Thoracic aorta (tissue), 2 donors: ENCODE measurements at regions not wholly inside any gene's neighbourhood (a gene's known extent, or its start where the extent isn't known, plus 50 kb on each side); places are given as distances from the start of the nearest gene placed in this dataset.

ENCODE experiments used
- ATAC-seq: fragments of 150-250 bp; one replicate; pipeline ENCODE4 v1.8.0; 2017; ENCODE audit warnings: low read depth; ENCODE audit not compliant: insufficient number of reproducible peaks, low FRiP score
- DNase-seq: peaks from one replicate; pipeline ENCODE4 v3.0.0-alpha.2; 2020; ENCODE audit warnings: low spot score
- H3K27ac ChIP-seq, 2 donors: fragments of 200-600 bp; sonication (generic); 1 replicate in 1 of 2; 2 replicates in 1 of 2; pipeline ENCODE4 v1.5.1; 2016; ENCODE audit warnings: mild to moderate bottlenecking in 2 of 2, moderate library complexity in 2 of 2
- H3K27me3 ChIP-seq: fragments of 200-600 bp; sonication (generic); replicated peaks from 2 replicates; pipeline ENCODE4 v1.6.0; 2016; ENCODE audit warnings: mild to moderate bottlenecking; ENCODE audit not compliant: insufficient read depth
- H3K36me3 ChIP-seq: fragments of 200-600 bp; sonication (generic); one replicate; pipeline ENCODE4 v1.5.1; 2016
- H3K4me1 ChIP-seq, 2 donors: fragments of 200-600 bp; sonication (generic); 1 replicate in 1 of 2; 2 replicates in 1 of 2; pipeline versions ENCODE4 v1.5.1 to v1.6.0; 2016; ENCODE audit warnings: low read depth in 2 of 2, mild to moderate bottlenecking in 1 of 2; ENCODE audit not compliant: control insufficient read depth in 1 of 2
- H3K4me3 ChIP-seq: fragments of 200-600 bp; sonication (generic); 2 replicates; pipeline ENCODE4 v1.5.1; 2016; ENCODE audit warnings: mild to moderate bottlenecking
- H3K9me3 ChIP-seq: fragments of 200-600 bp; sonication (generic); 2 replicates; pipeline ENCODE4 v1.5.1; 2016
- CTCF ChIP-seq: fragments of 200-600 bp; sonication (generic); IDR thresholded peaks from one replicate; pipeline ENCODE4 v1.5.1; 2019; ENCODE audit warnings: antibody characterized with exemption

- no peak for DNase-seq
- H3K36me3 ChIP-seq, result no peaks in the 10 kb centered on the region
- no peak for TF ChIP-seq CTCF
- no peak overlapping the region for H3K4me3 ChIP-seq
- H3K27ac ChIP-seq, result no peak overlapping the region
- H3K9me3 ChIP-seq, result no peaks in the 10 kb centered on the region
- ATAC-seq, result no peak
- H3K27me3 ChIP-seq, result no peaks in the 10 kb centered on the region
- H3K4me1 ChIP-seq, result no peaks in the 10 kb centered on the region
Measured at GRCh38 chr12:116498471-116498870, 60.7 kb upstream of the MAP1LC3B2 start.

DNA sequence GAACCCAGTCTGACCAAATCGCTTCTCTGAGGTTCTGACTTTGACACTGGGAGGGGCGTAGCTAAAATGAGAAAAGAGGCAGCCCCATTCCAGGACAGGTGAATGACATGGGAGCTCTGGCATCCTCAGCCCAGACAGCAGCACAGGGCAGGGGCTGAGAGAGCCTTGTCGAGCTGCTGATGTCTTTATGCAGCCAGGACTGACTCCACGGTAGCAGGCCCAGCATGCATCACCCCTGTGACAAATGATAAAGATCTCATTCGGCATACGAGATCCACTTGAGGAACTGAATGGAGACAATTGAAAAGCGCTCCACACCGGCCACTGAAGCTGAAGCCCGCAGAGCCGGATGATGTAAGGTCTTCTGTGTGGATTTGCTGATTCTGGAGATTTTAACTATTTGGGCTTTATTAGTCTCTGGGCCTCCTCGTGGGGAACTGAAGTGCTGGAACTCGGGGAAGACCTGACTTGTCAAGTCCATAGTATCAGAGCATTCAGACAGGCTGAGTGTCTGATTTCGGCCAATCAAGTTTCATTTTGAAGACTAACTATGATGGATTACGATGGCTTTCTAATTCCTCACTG, 56.9 kb upstream of the MAP1LC3B2 start:
- Histone ChIP-seq H3K36me3 (no peaks in the 10 kb centered on the region), H3K27me3 (no peaks in the 10 kb centered on the region), H3K9me3 (no peaks in the 10 kb centered on the region), H3K4me3 (no peak overlapping the region), H3K4me1 (no peaks in the 10 kb centered on the region), H3K27ac (no peak overlapping the region)
- TF ChIP-seq CTCF, result no peak
- DNase-seq, result no peak
- no peak for ATAC-seq

GRCh38 chr12:116502989-116503496, 56.1 kb upstream of the MAP1LC3B2 start:
- Histone ChIP-seq H3K36me3 (no peaks in the 10 kb centered on the region), H3K9me3 (no peaks in the 10 kb centered on the region), H3K27me3 (no peaks in the 10 kb centered on the region), H3K4me3 (no peak overlapping the region), H3K27ac (no peak overlapping the region), H3K4me1 (peaks cover 0 to 4% of the 10 kb centered on the region in 2 donors)
- DNase-seq (no peak), ATAC-seq (no peak)
- no peak for TF ChIP-seq CTCF

DNA sequence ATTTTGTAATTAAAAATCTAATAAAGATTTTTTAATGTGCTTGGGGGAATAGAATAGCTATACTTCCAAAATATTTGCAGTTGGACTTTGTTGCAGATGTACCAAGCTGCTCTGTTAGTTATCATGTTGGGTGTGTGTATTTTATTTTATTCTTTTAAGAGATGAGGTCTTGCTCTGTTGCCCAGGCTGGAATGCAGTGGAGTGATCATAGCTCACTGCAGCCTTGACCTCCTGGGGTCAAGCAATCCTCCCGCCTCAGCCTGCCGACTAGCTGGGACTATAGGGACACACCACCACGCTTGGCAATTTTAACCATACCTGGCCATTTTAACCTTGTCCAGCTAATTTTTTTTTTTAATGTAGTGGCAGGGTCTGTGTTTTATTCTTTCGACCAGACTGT, 54.7 kb upstream of the MAP1LC3B2 start:
- H3K27me3 ChIP-seq, result no peaks in the 10 kb centered on the region
- no peak for ATAC-seq

GRCh38 chr12:116506697-116507064, 52.5 kb upstream of the MAP1LC3B2 start:
- Histone ChIP-seq H3K9me3 (no peaks in the 10 kb centered on the region), H3K27me3 (no peaks in the 10 kb centered on the region), H3K27ac (no peak overlapping the region), H3K4me1 (peaks cover 0 to 10% of the 10 kb centered on the region in 2 donors), H3K36me3 (no peaks in the 10 kb centered on the region), H3K4me3 (no peak overlapping the region)
- no peak for TF ChIP-seq CTCF
- ATAC-seq (no peak), DNase-seq (no peak)

More for the DNA sequence above, 54.7 kb upstream of the MAP1LC3B2 start:
- H3K36me3 ChIP-seq, result no peaks in the 10 kb centered on the region
- no peak overlapping the region for H3K4me3 ChIP-seq
- TF ChIP-seq CTCF, result no peak
- no peaks in the 10 kb centered on the region for H3K9me3 ChIP-seq
- no peak overlapping the region for H3K27ac ChIP-seq
- DNase-seq, result no peak
- H3K4me1 ChIP-seq, result peaks cover 0 to 10% of the 10 kb centered on the region in 2 donors
